ENCODE measurements at regions not wholly inside any gene's neighbourhood (a gene's known extent, or its start where the extent isn't known, plus 50 kb on each side); places are given as distances from the start of the nearest gene placed in this dataset.
"Not testable (repeated sequence)": the region's sequence is repeated elsewhere in the genome, so short reads cannot be mapped to it uniquely, and the experiment has no call there.

DNA sequence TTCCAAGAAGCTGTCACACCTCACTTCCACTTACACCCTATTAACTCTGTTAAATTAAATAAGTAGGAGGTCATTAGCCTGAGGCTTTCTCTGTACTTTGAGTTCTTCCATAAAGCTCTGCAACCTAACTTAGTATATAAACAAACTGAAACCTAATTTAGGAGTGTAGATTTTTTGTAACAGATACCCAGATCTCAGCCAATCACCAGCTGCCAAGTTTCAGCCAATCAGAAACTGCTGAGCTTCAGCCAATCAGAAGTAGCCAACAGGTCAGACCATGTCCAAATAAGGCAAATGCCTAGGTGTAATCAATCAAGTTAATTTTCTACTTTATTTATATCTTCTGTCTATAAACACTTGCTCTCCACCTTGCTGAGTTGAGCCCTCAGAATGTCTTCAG is 142.7 kb upstream of the SULF2 start:
- H3K36me3 Mint-ChIP-seq (ENCODE audit: low read depth): no peaks in the 10 kb centered on the region
- peaks cover 3% of the 10 kb centered on the region for H3K27me3 Mint-ChIP-seq (ENCODE audit: low read depth)
- TF ChIP-seq, protein P1, sequence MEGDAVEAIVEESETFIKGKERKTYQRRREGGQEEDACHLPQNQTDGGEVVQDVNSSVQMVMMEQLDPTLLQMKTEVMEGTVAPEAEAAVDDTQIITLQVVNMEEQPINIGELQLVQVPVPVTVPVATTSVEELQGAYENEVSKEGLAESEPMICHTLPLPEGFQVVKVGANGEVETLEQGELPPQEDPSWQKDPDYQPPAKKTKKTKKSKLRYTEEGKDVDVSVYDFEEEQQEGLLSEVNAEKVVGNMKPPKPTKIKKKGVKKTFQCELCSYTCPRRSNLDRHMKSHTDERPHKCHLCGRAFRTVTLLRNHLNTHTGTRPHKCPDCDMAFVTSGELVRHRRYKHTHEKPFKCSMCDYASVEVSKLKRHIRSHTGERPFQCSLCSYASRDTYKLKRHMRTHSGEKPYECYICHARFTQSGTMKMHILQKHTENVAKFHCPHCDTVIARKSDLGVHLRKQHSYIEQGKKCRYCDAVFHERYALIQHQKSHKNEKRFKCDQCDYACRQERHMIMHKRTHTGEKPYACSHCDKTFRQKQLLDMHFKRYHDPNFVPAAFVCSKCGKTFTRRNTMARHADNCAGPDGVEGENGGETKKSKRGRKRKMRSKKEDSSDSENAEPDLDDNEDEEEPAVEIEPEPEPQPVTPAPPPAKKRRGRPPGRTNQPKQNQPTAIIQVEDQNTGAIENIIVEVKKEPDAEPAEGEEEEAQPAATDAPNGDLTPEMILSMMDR (conservative IDR thresholded peaks at IDR 0.05): no peak
- no peak overlapping the region for H3K27ac Mint-ChIP-seq (ENCODE audit: unreplicated experiment)
- H3K9me3 Mint-ChIP-seq: no peaks in the 10 kb centered on the region
- no peak overlapping the region for H3K4me3 Mint-ChIP-seq
- H3K4me1 Mint-ChIP-seq: peaks cover 6% of the 10 kb centered on the region
- no peak for DNase-seq (ENCODE audit: low read depth, low spot score)

DNA sequence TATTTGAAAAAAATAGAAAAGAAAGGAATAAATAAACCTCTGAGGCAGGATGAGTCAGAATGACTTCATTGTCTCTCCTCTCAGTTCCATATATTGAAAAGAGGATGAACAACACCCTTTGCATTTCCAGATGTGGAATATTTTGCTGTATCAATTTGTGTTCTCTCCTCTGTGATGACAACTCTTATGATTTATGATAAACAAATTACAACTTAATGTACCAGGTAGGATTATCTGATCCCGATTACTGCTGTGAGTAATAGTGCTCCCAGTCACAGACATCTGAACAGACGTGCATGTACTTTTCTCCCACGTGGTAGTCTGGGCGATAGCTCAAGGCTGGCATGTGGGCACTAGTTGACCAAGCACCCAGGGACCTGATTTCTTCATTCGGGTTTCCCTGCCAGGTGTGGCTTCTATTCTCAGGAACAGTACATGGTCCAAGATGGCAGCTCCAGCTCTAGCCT is 142.1 kb upstream of the SULF2 start:
- H3K4me3 Mint-ChIP-seq: no peak overlapping the region
- H3K27me3 Mint-ChIP-seq (ENCODE audit: low read depth): peaks cover 3% of the 10 kb centered on the region
- DNase-seq (ENCODE audit: low read depth, low spot score): no peak
- no peaks in the 10 kb centered on the region for H3K9me3 Mint-ChIP-seq
- no peaks in the 10 kb centered on the region for H3K36me3 Mint-ChIP-seq (ENCODE audit: low read depth)
- H3K4me1 Mint-ChIP-seq: peaks cover 6% of the 10 kb centered on the region
- TF ChIP-seq, protein P1 (conservative IDR thresholded peaks at IDR 0.05): no peak
- H3K27ac Mint-ChIP-seq (ENCODE audit: unreplicated experiment): no peak overlapping the region

DNA sequence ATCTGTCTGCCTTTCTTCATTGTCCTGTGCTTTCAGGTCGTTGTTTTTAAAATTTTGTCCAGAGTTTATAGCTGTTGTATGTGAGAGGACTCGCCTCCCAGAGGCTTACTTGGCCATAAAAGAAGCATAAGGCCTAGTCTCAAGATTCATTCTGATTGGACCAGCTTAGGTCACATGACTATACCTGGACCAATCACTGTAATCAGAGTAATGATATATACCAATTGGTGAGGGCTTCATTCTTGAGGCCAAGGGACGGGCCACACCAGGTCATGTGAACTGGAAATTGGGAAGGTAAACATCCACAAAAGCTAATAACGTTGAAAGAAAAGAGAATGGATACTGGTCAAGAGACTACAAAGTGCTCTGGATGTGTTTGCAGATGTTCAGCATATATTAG is 141.4 kb upstream of the SULF2 start:
- TF ChIP-seq, protein P1 (conservative IDR thresholded peaks at IDR 0.05): no peak
- Mint-ChIP-seq H3K9me3 (no peaks in the 10 kb centered on the region), H3K36me3 (ENCODE audit: low read depth) (no peaks in the 10 kb centered on the region), H3K27ac (ENCODE audit: unreplicated experiment) (no peak overlapping the region), H3K4me3 (no peak overlapping the region), H3K27me3 (ENCODE audit: low read depth) (peaks cover 3% of the 10 kb centered on the region), H3K4me1 (peaks cover 6% of the 10 kb centered on the region)
- no peak for DNase-seq (ENCODE audit: low read depth, low spot score)

DNA sequence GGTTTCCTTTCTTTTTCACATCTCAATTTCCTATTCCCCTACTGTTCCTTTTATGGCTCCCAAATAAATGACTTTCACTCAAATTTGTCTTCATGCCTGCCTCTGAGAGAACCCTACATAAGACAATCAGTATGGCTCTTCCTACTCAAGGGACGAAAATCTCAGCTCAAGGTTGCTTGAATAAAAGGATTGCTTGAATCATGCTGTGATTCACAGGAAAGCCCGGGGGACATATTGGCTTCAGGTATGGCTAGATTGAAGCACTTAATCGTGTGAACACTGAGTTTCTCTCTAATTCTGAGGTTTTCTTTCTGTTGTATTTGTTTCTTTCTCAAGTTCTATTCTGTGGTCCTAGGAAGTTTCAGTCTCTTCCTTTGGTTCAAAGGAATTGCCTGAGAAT is 140.3 kb upstream of the SULF2 start:
- Mint-ChIP-seq H3K27ac (ENCODE audit: unreplicated experiment) (no peak overlapping the region), H3K4me1 (peaks cover 6% of the 10 kb centered on the region), H3K27me3 (ENCODE audit: low read depth) (peaks cover 3% of the 10 kb centered on the region), H3K36me3 (ENCODE audit: low read depth) (no peaks in the 10 kb centered on the region), H3K9me3 (no peaks in the 10 kb centered on the region), H3K4me3 (no peak overlapping the region)
- DNase-seq (ENCODE audit: low read depth, low spot score): no peak
- TF ChIP-seq, protein P1 (conservative IDR thresholded peaks at IDR 0.05): no peak

DNA sequence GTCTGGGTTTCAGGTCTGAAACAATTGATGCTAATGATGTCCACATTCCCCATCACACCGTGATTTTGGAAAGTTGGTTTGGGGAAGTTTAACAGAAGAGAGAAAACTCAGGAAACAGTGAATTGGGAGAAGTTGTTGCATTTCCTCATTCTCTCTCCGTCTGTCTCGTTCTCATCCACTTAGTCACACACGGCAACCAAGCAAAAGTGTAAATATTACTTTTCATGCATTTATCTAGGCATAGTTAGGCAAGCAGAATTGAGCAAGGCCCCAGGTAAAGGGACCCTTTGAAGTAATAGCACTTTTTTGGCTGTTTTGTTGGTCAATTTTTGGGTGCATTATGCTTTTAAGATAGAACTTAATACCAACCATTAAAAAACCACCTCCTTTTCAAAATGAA is 137.0 kb upstream of the SULF2 start:
- TF ChIP-seq, protein P1 (conservative IDR thresholded peaks at IDR 0.05): no peak
- Mint-ChIP-seq H3K36me3 (ENCODE audit: low read depth) (peaks cover 5% of the 10 kb centered on the region), H3K4me3 (no peak overlapping the region), H3K9me3 (peaks cover 12% of the 10 kb centered on the region), H3K27ac (ENCODE audit: unreplicated experiment) (no peak overlapping the region), H3K4me1 (no peaks in the 10 kb centered on the region), H3K27me3 (ENCODE audit: low read depth) (peaks cover 3% of the 10 kb centered on the region)
- no peak for DNase-seq (ENCODE audit: low read depth, low spot score)

DNA sequence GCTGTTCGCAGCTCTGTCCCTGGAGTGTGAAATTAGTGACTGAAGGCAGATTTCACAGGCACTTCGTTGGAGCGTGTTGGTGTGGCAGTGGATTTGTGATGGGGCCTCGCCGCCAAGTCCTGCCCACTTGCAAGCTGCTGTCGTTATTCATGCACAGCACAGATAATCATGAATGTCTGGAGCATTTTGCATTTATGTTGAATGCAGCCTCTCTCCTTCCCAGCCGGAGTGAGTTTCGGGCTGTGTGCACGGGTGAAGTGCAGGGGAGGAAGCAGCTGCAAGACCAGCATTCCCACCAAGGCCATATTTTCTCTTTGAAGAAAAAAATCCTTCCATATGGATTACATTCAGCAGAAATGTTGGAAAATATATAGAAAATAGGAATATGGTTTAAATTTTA is 136.5 kb upstream of the SULF2 start:
- H3K36me3 Mint-ChIP-seq (ENCODE audit: low read depth); DNase-seq (ENCODE audit: low read depth, low spot score); H3K27me3 Mint-ChIP-seq (ENCODE audit: low read depth); H3K4me1 Mint-ChIP-seq; H3K4me3 Mint-ChIP-seq; H3K27ac Mint-ChIP-seq (ENCODE audit: unreplicated experiment): not testable (repeated sequence)
- H3K9me3 Mint-ChIP-seq: peaks cover 15% of the 10 kb centered on the region
